GM20000 (cell line): ENCODE measurements at regions not wholly inside any gene's neighbourhood (a gene's known extent, or its start where the extent isn't known, plus 50 kb on each side); places are given as distances from the start of the nearest gene placed in this dataset.

Experiments
- DNase-seq: peaks from one replicate; pipeline ENCODE4 v3.0.0; 2012; ENCODE audit warnings: low spot score
- TF ChIP-seq, protein P1 (sequence below): IDR thresholded peaks from 2 replicates; pipeline ENCODE4 v1.5.1; 2012; ENCODE audit warnings: mild to moderate bottlenecking, control low read depth; ENCODE audit errors: extremely low read depth, missing control alignments

DNA sequence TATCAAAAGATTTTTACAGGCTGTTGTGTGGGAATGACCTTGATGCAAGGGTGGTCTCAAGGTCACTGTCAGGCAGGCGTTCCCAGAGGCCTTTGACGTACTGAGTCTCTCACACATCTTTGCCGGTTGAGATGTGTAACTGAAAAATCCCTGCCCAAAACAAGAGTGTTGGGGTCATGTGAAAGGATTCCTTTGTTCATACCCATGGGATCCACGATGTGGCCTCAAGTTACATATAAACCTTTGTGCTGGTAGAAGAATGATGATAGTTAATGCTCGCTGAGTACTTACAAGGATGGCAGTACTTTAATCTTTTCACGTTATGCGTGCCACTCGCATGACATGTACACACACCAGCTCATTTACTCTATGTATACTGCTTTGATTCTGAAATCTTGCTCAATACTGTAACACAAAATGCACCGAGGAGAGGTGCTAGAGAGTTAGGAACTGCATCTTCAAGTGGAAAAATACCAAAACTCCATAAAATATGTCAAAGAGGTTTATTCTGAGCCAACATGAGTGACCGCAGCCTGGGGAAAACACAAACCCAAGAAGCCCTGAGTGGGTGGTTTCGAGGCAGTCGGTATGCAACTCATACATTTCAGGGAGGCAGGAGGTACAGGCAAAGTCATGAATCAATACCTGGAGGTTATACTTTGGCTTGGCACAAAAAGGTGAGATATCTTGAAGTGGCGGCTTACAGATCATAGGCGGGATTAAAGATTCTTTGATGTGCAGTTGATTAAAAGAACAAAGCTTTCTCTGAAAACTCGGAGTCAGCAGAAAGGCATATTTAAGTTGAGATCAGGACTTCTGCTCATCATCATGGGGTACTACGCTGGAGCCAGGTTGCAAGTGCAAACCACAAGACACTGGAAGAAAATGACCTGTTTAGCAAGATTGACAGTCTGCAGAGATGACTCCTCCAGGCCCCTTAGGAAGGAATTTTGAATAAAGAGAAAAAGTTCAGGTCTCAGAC lies 87.4 kb upstream of the ARHGEF7 start:
- TF ChIP-seq, protein P1, sequence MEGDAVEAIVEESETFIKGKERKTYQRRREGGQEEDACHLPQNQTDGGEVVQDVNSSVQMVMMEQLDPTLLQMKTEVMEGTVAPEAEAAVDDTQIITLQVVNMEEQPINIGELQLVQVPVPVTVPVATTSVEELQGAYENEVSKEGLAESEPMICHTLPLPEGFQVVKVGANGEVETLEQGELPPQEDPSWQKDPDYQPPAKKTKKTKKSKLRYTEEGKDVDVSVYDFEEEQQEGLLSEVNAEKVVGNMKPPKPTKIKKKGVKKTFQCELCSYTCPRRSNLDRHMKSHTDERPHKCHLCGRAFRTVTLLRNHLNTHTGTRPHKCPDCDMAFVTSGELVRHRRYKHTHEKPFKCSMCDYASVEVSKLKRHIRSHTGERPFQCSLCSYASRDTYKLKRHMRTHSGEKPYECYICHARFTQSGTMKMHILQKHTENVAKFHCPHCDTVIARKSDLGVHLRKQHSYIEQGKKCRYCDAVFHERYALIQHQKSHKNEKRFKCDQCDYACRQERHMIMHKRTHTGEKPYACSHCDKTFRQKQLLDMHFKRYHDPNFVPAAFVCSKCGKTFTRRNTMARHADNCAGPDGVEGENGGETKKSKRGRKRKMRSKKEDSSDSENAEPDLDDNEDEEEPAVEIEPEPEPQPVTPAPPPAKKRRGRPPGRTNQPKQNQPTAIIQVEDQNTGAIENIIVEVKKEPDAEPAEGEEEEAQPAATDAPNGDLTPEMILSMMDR, result no peak
- DNase-seq, result no peak

DNA sequence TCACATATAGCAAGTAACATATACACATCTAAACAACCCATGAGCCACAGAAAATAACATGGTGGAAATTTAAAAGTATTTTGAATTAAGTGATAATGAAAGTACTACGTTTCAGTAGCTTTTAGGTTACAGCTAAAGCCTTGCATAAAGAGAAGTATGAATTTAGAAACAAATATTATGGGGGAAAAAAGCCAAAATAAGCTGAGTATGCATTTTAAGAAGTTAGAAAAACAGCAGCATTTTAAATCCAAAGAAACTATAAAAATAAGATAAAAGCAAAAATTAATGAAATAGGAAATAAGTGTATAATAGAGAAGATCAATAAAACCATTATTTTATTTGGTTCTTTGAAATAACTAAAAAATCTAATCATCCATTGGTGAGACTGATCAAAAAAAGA lies 89.8 kb upstream of the ARHGEF7 start:
- no peak for DNase-seq
- TF ChIP-seq, protein P1, result no peak

DNA sequence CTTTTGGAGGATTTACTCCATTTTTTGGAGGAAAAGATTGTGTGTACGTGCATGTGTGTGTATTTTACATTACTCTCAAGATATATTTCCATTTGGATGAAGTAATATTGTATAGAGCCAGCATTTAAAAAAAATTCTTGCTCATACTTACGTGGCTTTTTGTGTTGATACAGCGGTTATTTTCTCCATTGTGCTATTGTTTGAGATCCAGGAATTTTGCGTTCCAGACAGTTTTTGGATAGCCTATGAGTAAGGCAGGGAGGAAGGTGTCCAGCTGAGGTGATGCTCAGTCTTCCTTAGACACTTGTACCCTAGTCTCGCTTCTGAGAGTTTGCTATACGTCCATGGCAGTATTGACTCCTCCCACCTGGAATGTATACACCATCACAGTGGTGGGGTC lies 92.2 kb upstream of the ARHGEF7 start:
- DNase-seq, result no peak
- TF ChIP-seq, protein P1, result no peak

DNA sequence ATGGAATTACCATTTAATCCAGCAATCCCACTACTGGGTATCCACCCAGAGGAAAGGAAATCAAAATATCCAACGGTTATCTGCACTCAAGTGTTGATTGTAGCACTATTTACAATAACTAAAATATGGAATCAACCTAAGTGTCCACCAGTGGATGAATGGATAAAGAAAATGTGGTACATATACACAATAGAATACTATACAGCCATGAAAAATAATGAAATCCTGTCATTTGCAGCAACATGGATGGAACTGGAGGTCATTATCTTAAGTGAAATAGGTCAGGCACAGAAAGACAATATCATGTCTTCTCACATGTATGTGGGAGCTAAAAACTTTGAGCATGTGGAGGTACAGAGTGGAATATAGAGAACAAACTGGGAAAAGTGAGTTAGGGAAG lies 92.9 kb upstream of the ARHGEF7 start:
- TF ChIP-seq, protein P1, result no peak
- no peak for DNase-seq

DNA sequence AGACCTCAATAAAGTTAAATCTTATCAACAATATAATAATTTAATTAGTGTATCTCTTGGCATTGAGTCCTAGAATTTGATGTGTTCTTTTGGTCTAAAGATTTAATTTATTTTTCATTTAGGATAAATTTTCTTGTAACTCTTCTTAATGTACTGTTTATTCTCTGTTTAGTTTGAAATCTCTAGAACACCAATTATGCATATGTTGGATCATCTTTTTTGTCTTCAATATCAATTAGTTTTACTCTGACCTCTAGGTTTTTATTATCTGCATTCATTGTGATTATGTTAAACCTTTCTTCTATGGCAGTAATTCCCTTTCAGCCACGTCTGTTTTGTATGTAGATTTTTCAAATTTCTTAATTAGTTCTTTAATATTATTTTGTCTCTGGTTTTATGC lies 93.8 kb upstream of the ARHGEF7 start:
- DNase-seq, result no peak
- TF ChIP-seq, protein P1, result no peak

DNA sequence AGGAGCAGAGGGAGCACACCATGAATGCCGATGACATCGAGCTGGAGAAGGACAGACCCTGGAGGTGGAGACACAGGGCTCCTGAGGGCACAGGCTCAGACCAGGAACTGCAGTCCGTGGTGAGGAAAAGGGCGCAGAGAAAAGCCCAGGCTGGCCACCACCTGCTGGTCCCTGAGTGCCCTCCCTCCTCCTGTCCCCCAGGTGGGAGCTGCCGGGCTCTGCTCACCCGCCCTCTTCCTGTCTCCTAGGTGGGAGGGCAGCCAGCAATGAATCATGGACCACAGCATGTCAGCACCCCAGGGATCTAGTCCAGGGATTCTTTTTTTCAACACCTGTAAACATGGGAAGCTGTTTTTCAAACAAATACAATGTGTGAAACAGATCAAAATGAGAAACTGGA lies 94.6 kb upstream of the ARHGEF7 start:
- no peak for DNase-seq
- TF ChIP-seq, protein P1, result no peak

DNA sequence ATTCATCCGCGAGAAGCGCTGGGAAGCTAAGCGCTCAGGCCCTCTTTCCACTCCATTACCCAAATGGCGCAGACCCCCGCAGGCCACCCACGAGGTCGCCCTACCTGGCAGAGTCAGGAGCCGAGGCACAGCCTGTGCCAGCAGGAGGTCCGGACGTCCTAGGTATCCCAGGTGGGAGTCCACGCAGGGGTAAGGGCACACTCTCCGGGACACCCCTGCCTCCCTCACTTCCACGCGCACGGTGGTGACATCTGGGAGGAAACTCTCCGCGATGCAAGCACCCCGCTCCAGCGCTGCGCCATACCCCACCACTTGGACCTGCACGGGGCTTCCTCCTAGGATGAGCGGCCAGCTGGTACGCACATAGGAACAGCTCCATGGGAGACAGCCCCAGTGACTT lies 95.1 kb upstream of the ARHGEF7 start:
- DNase-seq, result no peak
- TF ChIP-seq, protein P1, result no peak
